B cell (primary cell): ENCODE measurements at regions not wholly inside any gene's neighbourhood (a gene's known extent, or its start where the extent isn't known, plus 50 kb on each side); places are given as distances from the start of the nearest gene placed in this dataset.

Experiments used
- ATAC-seq: fragments of 200-7000 bp; cut with Tn5 transposase; one replicate; pipeline ENCODE4 v1.10.0; 2021; ENCODE audit warnings: low read depth, mild to moderate bottlenecking, moderate number of reproducible peaks, moderate library complexity
- CTCF ChIA-PET: fragments of 350-600 bp; sonication (Branson Sonifier 250); formaldehyde crosslinking; loops from one replicate; lab custom pipeline; 2021; ENCODE audit warnings: antibody characterized with exemption, inconsistent platforms; lab: Charles Lee
- POLR2A ChIA-PET: fragments of 350-600 bp; sonication (Branson Sonifier 250); formaldehyde crosslinking; loops from one replicate; lab custom pipeline; 2021; ENCODE audit warnings: antibody characterized with exemption; lab: Charles Lee
- DNase-seq: peaks from one replicate; pipeline ENCODE4 v3.0.0; 2013
- H2AFZ ChIP-seq: 2 replicates; pipeline ENCODE4 v1.6.1; 2012; ENCODE audit warnings: mild to moderate bottlenecking, low read depth, low read length; ENCODE audit not compliant: insufficient read depth, poor library complexity, severe bottlenecking
- H3K27ac ChIP-seq, 2 donors: 1 replicate in 1 of 2; 2 replicates in 1 of 2; pipeline ENCODE4 v1.5.1; 2012 to 2013; ENCODE audit warnings: low read length in 2 of 2, mild to moderate bottlenecking in 2 of 2, moderate library complexity in 1 of 2
- H3K27me3 ChIP-seq, 4 experiments: fragments of 200-600 bp in 1 of 4; sonication (generic) in 1 of 4; replicated peaks in 1 of 4; 1 replicate in 2 of 4; 2 replicates in 2 of 4; pipeline versions ENCODE4 v1.6.1 to v1.7.0; 2013 to 2016; ENCODE audit warnings: low read length in 3 of 4, mild to moderate bottlenecking in 2 of 4, mixed read lengths in 1 of 4, moderate library complexity in 1 of 4; ENCODE audit not compliant: insufficient read depth in 4 of 4, control insufficient read depth in 3 of 4; ENCODE audit errors: control extremely low read depth in 1 of 4
- H3K36me3 ChIP-seq, 2 experiments: replicated peaks in 1 of 2; 1 replicate in 1 of 2; 2 replicates in 1 of 2; pipeline versions ENCODE4 v1.6.1 to v1.7.1; 2013; ENCODE audit warnings: low read length in 1 of 2; ENCODE audit not compliant: insufficient read depth in 2 of 2, control insufficient read depth in 1 of 2; ENCODE audit errors: control extremely low read depth in 1 of 2, extremely low read depth in 1 of 2
- H3K4me1 ChIP-seq, 2 donors: fragments of 200-600 bp in 1 of 2; sonication (generic) in 1 of 2; 1 replicate in 1 of 2; 2 replicates in 1 of 2; pipeline versions ENCODE4 v1.5.1 to v1.6.1; 2013 to 2017; ENCODE audit warnings: low read length in 2 of 2; ENCODE audit not compliant: control insufficient read depth in 2 of 2, insufficient read depth in 2 of 2
- H3K4me2 ChIP-seq: replicated peaks from 2 replicates; pipeline ENCODE3; 2012; ENCODE audit warnings: mild to moderate bottlenecking, low read depth, low read length; ENCODE audit not compliant: poor library complexity, severe bottlenecking
- H3K4me3 ChIP-seq, 5 experiments: fragments of 200-600 bp in 1 of 5; sonication (generic) in 1 of 5; 1 replicate in 3 of 5; 2 replicates in 2 of 5; pipeline versions ENCODE4 v1.5.1 to v1.7.0; 2011 to 2016; ENCODE audit warnings: low read length in 4 of 5, mild to moderate bottlenecking in 4 of 5, low read depth in 2 of 5, control low read depth in 1 of 5, moderate library complexity in 1 of 5; ENCODE audit not compliant: insufficient read depth in 1 of 5; ENCODE audit errors: control extremely low read depth in 1 of 5, extremely low read depth in 1 of 5
- H3K79me2 ChIP-seq: fragments of 200-600 bp; sonication (generic); one replicate; pipeline ENCODE4 v1.6.0; 2016; ENCODE audit warnings: low read length; ENCODE audit not compliant: control insufficient read depth, insufficient read depth
- H3K9ac ChIP-seq: fragments of 200-600 bp; sonication (generic); 2 replicates; pipeline ENCODE4 v1.6.1; 2017; ENCODE audit warnings: mild to moderate bottlenecking, low read length, moderate library complexity
- H3K9me3 ChIP-seq, 3 donors: one replicate each; pipeline versions ENCODE4 v1.6.1 to v1.7.1; 2013; ENCODE audit warnings: low read length in 2 of 3; ENCODE audit not compliant: control insufficient read depth in 2 of 3, insufficient read depth in 1 of 3; ENCODE audit errors: control extremely low read depth in 1 of 3
- H4K20me1 ChIP-seq: 2 replicates; pipeline ENCODE4 v1.6.0; 2012; ENCODE audit warnings: mild to moderate bottlenecking, low read length; ENCODE audit not compliant: insufficient read depth, control insufficient read depth, poor library complexity, severe bottlenecking
- H3K27ac Mint-ChIP-seq: one replicate; pipeline ENCODE4 v1.8.0; 2021; ENCODE audit warnings: mixed read lengths
- H3K27me3 Mint-ChIP-seq: one replicate; pipeline ENCODE4 v1.8.0; 2021; ENCODE audit warnings: mixed read lengths
- H3K4me1 Mint-ChIP-seq: one replicate; pipeline ENCODE4 v1.8.0; 2021; ENCODE audit warnings: mixed read lengths
- H3K4me3 Mint-ChIP-seq: one replicate; pipeline ENCODE4 v1.8.0; 2021; ENCODE audit warnings: mixed read lengths
- H3K9me3 Mint-ChIP-seq: one replicate; pipeline ENCODE4 v1.8.0; 2022; ENCODE audit warnings: mixed read lengths; ENCODE audit not compliant: insufficient read depth
- CTCF ChIP-seq: fragments of 200-600 bp; IDR thresholded peaks from one replicate; pipeline ENCODE4 v1.8.0; 2022; ENCODE audit warnings: antibody characterized with exemption, mild to moderate bottlenecking
- EZH2 ChIP-seq: IDR thresholded peaks from 2 replicates; pipeline ENCODE4 v1.6.1; 2012; ENCODE audit warnings: borderline replicate concordance, low read depth, mild to moderate bottlenecking, moderate library complexity, low read length; ENCODE audit not compliant: insufficient read depth, poor library complexity, severe bottlenecking
- WGBS: methylation state at CpG from one replicate; pipeline ENCODE4 v1.1.5; 2013; ENCODE audit warnings: missing lambda C conversion rate; ENCODE audit not compliant: insufficient coverage; 5-methylcytosine and 5-hydroxymethylcytosine counted together
- intact Hi-C: fragments of 100-400 bp; cut with micrococcal nuclease; formaldehyde crosslinking; loops from one replicate; pipeline ENCODE4 v1.10.0; 2022

GRCh38 chr16:5466551-5466950 lies 369.0 kb upstream of the EEF2KMT start:
- no peak for DNase-seq
- H3K4me1 ChIP-seq, result no peaks in the 10 kb centered on the region
- no peak overlapping the region for H3K9ac ChIP-seq
- Mint-ChIP-seq H3K4me1 (no peaks in the 10 kb centered on the region), H3K4me3 (no peak overlapping the region), H3K9me3 (peaks cover 6% of the 10 kb centered on the region), H3K27me3 (peaks cover 3% of the 10 kb centered on the region), H3K27ac (no peak overlapping the region)
- intact Hi-C loops, result no loop called here
- no peaks in the 10 kb centered on the region for H4K20me1 ChIP-seq
- ChIA-PET POLR2A (no interaction called here), CTCF (no interaction called here)
- WGBS, result 29% methylated on average over 1 of the region's 2 CpGs
- H3K4me3 ChIP-seq, result no peak overlapping the region
- no peaks in the 10 kb centered on the region for H3K36me3 ChIP-seq
- TF ChIP-seq CTCF (no peak), EZH2 (no peak)
- no peak overlapping the region for H2AFZ ChIP-seq
- no peaks in the 10 kb centered on the region for H3K79me2 ChIP-seq
- H3K9me3 ChIP-seq, result peaks cover 0 to 14% (median 0%) of the 10 kb centered on the region in 3 donors
- no peaks in the 10 kb centered on the region for H3K27me3 ChIP-seq
- no peak for ATAC-seq
- H3K27ac ChIP-seq, result no peak overlapping the region
- H3K4me2 ChIP-seq, result no peak overlapping the region

- H3K27ac ChIP-seq, result no peak overlapping the region
- H3K79me2 ChIP-seq, result no peaks in the 10 kb centered on the region
- H4K20me1 ChIP-seq, result no peaks in the 10 kb centered on the region
- ATAC-seq, result no peak
- Mint-ChIP-seq H3K27ac (no peak overlapping the region), H3K27me3 (no peaks in the 10 kb centered on the region), H3K9me3 (peaks cover 6% of the 10 kb centered on the region), H3K4me3 (no peak overlapping the region), H3K4me1 (no peaks in the 10 kb centered on the region)
- WGBS, result 86% methylated on average over 6 of the region's 6 CpGs
- no peak overlapping the region for H3K4me3 ChIP-seq
- POLR2A ChIA-PET, result no interaction called here
- H3K4me2 ChIP-seq, result no peak overlapping the region
- CTCF ChIA-PET, result no interaction called here
- TF ChIP-seq EZH2, result no peak
- TF ChIP-seq CTCF, result no peak
- DNase-seq, result no peak
- no peaks in the 10 kb centered on the region for H3K27me3 ChIP-seq
- intact Hi-C loops, result no loop called here
- no peaks in the 10 kb centered on the region for H3K36me3 ChIP-seq
- H3K9me3 ChIP-seq, result peaks cover 0 to 14% (median 0%) of the 10 kb centered on the region in 3 donors
- no peaks in the 10 kb centered on the region for H3K4me1 ChIP-seq
- H3K9ac ChIP-seq, result no peak overlapping the region
- no peak overlapping the region for H2AFZ ChIP-seq
Measured at GRCh38 chr16:5465714-5466113, 368.1 kb upstream of the EEF2KMT start.
